AG20443 (cell line): ENCODE measurements at regions not wholly inside any gene's neighbourhood (a gene's known extent, or its start where the extent isn't known, plus 50 kb on each side); places are given as distances from the start of the nearest gene placed in this dataset.
A peak's percentile ranks its signal among the peaks of the same experiment; 100 is the strongest.
"Not testable (repeated sequence)": the region's sequence is repeated elsewhere in the genome, so short reads cannot be mapped to it uniquely, and the experiment has no call there.

ENCODE experiments used
- DNase-seq: peaks from one replicate; pipeline ENCODE4 v3.0.0; 2012; ENCODE audit warnings: low spot score, mixed read lengths

DNA sequence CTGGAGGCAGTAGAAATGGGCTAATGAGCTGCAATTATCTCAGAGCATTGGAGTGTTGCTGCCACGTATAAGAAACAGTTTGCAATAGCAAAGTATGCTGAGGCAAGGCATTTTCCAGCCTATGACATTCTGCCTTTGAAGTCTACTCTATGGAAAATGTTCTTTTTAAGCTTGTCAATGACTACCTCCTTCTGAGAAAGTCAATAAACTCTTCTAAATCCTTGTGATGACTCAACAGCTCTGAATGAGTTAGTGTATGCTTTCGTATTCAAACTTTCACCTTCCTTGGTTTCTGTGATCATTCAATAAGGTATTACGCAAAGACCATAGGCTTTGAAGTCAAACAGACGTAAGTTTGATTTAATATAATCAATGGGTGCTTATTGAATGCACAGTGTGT is 111.2 kb downstream of the CAPZA3 start:
- DNase-seq = no peak

DNA sequence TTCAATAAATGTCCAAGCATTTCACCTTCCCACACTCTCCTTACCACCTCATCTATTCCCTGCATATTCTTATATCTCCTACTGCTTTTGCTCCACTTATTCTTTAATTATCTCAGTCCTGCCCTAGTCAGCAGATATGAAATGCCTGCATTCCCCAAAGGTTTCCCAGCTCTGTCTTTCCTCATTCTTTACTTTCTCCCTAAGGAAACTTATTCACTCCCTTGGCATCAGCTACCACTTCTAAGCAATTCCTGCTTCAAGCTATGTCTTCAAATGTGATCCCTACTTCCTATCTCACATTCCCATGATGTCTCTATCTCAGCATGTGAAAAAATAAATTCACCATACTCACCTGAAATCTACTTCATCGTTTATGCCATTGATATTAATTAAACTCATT is 111.8 kb downstream of the CAPZA3 start:
- no peak for DNase-seq

- DNase-seq = no peak
These were observed 112.8 kb downstream of the CAPZA3 start for GRCh38 chr12:18850752-18851151.

- DNase-seq = no peak
These were observed 113.4 kb downstream of the CAPZA3 start for GRCh38 chr12:18851271-18851670.

DNA sequence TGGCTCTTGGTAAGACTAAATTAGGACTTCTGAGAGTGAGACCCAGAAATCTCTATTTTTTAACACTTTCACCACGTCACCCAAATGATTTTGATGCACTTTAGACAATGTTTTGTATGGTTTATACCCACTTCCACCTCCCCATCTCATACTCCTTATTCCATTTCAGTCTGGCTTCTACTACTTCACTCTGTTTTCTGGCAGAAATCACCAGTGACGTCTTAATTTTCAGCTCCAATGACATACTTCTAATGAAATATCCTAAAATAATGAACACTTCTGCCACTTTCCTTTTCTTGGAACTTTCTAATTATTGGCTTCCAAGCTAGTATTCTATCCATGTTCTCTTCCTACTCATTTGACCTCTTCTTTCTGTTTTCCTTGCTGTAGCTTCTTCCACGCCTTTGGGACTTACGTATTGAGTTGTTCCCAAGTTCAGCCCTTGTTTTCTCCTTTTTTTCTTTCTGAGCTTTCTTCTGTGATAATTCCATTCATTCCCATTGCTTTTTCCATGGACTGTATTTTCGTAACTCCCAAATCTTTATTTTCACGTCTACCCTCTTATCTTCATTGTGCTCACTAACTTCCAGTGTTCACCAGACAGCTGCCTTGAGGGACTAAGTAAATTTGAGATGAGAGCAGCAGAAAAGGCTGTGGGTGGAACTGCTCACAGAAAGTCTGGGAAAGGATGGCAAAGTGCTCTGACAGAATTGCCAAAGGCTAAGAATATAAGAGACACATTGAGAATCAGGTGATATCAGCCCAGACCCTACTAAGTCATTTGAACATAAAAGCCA is 115.8 kb downstream of the CAPZA3 start:
- DNase-seq = no peak

DNA sequence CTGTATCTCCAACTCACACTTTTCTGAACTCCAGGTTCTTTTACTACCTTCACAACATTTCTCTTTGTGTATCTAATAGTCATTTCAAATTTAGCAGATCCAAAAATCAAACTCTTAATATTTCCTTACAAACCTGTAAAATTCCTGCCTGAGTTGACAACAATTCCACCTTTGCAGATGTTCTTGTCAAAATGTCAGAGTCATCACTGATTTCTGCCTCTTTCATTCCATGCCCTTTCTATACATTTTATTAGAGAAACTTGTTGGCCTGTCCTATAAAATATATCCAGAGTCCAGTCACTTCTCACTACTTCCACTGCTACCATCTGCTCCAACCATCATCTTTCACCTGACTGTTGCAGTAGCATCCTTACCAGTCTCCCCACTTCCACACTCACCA is 119.7 kb downstream of the CAPZA3 start:
- DNase-seq = no peak

- no peak for DNase-seq
These were observed 121.5 kb downstream of the CAPZA3 start for GRCh38 chr12:18859400-18859799.

GRCh38 chr12:18861287-18861858 is 123.5 kb downstream of the CAPZA3 start:
- DNase-seq = no peak

DNA sequence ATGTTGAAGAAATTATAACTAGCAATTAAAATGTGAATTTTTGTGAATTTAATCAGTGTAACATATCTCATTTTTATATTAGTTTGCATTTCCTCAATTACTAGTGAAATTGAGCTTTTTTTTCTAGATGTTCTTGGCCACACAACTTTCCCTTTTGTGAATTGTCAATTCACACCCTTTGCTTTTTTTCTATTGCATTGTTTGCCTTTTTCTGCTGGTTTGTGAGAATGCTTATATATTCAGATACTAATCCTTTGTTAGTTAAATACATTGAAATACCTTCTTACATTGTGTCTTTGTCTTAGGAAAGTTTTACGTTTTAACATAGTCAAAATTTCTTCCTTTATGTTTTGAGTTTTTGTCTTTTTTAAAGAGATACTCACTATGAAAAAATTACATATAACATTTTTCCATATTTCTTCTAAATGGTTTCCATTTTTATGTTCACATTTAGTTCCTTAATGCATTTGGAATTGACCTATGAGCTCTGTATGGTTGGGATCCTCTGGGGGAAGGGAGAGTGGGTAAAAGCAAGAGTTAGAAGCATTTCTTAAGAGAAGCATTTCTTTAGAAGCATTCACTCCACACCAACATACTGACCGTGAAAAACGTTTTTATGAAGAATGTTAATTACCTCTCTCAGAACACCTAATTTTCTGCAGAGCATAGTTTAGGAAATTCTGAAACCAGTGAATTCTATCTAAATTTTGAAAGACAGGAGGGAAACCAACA is 126.0 kb downstream of the CAPZA3 start:
- DNase-seq = no peak

GRCh38 chr12:18864900-18865561 is 127.1 kb downstream of the CAPZA3 start:
- DNase-seq = peak; percentile 70

GRCh38 chr12:18868717-18869116 is 130.8 kb downstream of the CAPZA3 start:
- peak; percentile 7 for DNase-seq

DNA sequence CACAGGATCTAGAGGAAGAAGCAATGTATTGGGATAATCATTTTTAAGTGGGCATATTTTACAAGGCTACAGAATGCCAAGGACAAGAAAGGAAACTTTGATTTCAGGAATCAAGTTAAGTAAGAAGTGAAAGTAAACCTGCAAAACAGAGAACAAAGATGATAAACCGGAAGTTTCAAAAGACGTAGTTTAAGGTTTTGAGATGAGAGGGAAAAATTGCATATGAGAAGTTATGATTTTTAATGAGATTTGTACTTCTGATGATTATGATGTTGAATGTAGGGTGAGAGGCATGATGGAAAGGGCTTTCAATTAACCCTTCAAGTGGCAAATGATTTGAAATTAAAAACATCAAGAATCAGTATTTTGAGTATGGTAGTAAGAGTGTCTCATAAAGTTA is 134.9 kb downstream of the CAPZA3 start:
- no peak for DNase-seq

- no peak for DNase-seq
These were observed 140.8 kb downstream of the CAPZA3 start for GRCh38 chr12:18878676-18879180.

- DNase-seq = no peak
These were observed 144.8 kb downstream of the CAPZA3 start for GRCh38 chr12:18882690-18883089.

- no peak for DNase-seq
These were observed 149.0 kb downstream of the CAPZA3 start for GRCh38 chr12:18886962-18887361.

DNA sequence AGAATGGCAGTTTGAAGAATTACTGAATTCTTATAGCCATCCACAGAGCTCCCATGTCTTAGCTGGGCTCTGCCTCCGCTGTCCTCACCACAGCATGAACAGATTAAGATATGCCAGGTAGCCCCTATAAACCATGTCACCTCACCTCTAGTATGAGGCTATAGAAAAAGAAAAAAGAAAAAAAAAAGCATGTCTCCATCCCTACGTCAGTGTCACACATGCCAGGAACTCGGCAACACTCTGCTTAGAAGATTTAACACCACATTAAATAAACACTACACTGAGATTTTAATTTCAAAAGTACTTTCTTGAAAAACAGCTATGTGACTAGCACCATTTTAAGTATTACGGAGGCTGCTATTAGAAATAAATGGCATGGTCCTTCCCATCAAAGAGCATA is 149.4 kb downstream of the CAPZA3 start:
- DNase-seq = no peak

- no peak for DNase-seq
These were observed 150.1 kb downstream of the CAPZA3 start for GRCh38 chr12:18888047-18888446.

DNA sequence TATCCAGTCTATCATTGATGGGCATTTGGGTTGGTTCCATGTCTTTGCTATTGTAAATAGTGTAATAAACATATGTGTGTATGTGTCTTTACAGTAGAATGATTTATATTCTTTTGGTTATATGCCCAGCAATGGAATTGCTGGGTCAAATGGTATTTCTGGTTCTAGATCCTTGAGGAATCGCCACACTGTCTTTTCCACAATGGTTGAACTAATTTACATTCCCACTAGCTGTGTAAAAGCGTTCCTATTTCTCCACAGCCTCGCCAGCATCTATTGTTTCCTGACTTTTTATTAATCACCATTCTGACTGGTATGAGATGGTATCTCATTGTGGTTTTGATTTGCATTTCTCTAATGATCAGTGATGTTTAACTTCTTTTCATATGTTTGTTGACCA is 152.7 kb downstream of the CAPZA3 start:
- not testable (repeated sequence) for DNase-seq

DNA sequence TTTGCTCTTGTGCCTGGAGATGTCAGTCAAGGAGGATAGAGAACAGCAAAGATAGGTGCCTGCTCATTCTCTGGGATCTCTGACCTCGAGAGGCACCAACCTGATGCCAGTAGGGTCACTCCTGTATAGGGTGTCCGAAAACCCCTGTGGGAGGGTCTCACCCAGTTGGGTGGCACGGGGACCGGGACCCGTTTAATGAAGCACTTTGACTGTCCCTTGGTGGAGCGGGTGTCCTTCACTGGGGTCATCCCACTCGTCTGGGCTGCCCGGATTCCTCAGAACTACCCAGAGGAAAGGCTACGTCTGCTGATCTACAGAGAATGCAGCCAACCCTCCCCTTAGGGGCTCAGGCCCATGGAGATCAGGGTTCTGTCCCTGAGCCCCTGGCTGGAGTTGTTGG is 157.6 kb downstream of the CAPZA3 start:
- no peak for DNase-seq

DNA sequence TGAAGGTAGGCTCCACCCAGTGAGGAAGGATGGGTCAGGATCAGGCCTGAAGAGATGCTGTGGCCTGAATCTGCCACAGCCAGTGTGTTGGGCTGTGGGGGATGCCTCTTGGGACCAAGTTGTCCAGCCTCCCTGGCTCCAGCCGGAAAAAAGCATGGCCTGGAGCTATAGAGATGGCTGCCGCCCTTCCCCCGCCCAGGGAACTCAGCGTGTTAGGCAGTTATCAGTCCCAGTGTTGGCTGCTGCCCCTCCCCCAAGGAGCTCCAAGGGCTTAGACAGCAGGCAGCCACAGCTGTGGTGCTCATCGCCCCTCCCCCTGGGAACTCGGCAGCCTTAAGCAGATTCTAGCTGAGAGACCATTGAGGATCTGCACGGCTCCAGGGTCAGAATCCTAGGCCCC is 158.0 kb downstream of the CAPZA3 start:
- no peak for DNase-seq

GRCh38 chr12:18897823-18898222 is 159.9 kb downstream of the CAPZA3 start:
- DNase-seq = no peak

DNA sequence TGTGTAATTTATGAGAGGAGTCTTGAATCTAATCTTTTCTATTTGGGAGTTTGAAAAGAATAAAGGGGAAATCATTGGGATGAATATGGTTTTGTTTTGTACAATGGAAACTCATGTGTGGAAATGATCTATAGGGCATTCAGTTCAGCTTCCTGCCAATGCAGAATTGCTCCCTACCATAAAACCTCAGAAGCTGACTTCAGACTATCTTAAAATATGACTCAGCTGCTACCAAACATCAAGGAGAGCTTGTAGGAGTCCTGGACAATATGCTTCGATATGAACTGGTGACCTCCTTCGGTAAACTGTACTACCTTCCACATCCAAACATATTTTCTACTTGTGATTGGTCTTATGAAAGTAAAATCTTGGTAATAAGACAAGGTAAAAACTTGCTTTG is 160.6 kb downstream of the CAPZA3 start:
- no peak for DNase-seq

DNA sequence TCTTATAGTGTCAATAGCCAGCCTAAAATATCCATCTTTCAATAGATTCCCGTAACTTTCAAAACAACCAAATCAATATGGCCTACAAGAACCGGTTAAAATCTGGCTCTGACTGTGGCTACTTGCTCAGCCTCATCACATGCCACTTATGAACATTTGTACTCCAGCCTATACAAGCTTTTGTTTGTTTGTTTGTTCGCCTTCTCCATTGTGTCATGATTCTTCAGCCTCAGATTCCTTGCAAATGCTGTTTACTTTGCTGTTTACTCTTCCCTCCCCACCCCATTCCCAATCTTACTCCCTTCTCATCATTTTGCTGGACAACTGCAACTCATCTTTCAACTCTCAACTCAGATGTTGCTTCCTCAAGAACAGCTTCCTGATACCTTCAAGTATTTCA is 161.2 kb downstream of the CAPZA3 start:
- no peak for DNase-seq
